Neural cell (in vitro differentiated cells): ENCODE measurements at regions not wholly inside any gene's neighbourhood (a gene's known extent, or its start where the extent isn't known, plus 50 kb on each side); places are given as distances from the start of the nearest gene placed in this dataset.

Experiments
- CTCF ChIP-seq: fragments of 450-650 bp; IDR thresholded peaks from 2 replicates; pipeline ENCODE4 v1.5.1; 2014; ENCODE audit warnings: antibody characterized with exemption, mild to moderate bottlenecking, moderate library complexity; ENCODE audit not compliant: poor library complexity, severe bottlenecking
- EP300 ChIP-seq: fragments of 450-650 bp; conservative IDR thresholded peaks from 2 replicates; pipeline ENCODE4 v1.6.1; 2014; ENCODE audit warnings: antibody characterized with exemption, mild to moderate bottlenecking, moderate library complexity; ENCODE audit not compliant: poor library complexity, severe bottlenecking
- EZH2 ChIP-seq: fragments of 200-600, 300-800 bp; shearing (Covaris generic), sonication (generic); IDR thresholded peaks from 2 replicates; pipeline ENCODE4 v1.6.1; 2014; ENCODE audit warnings: antibody characterized with exemption, low read length, borderline replicate concordance, mild to moderate bottlenecking; ENCODE audit not compliant: insufficient read depth, poor library complexity, severe bottlenecking
- MXI1 ChIP-seq: fragments of 450-650 bp; conservative IDR thresholded peaks from 2 replicates; pipeline ENCODE4 v1.6.1; 2014; ENCODE audit warnings: antibody characterized with exemption, mild to moderate bottlenecking; ENCODE audit not compliant: poor library complexity, severe bottlenecking
- POLR2AphosphoS5 ChIP-seq: IDR thresholded peaks from 2 replicates; pipeline ENCODE4 v1.6.1; 2012
- RAD21 ChIP-seq: fragments of 450-650 bp; conservative IDR thresholded peaks from 2 replicates; pipeline ENCODE4 v1.6.1; 2014; ENCODE audit warnings: antibody characterized with exemption, mild to moderate bottlenecking, moderate library complexity
- TAF1 ChIP-seq: IDR thresholded peaks from 2 replicates; pipeline ENCODE4 v1.6.1; 2012; ENCODE audit warnings: low read depth

- TF ChIP-seq POLR2AphosphoS5 (no peak), CTCF (no peak), EZH2 (no peak), RAD21 (no peak), TAF1 (no peak), MXI1 (no peak), EP300 (no peak)
Observed at GRCh38 chr12:107225635-107226034, 132.3 kb upstream of the CRY1 start.
